ENCODE measurements at regions not wholly inside any gene's neighbourhood (a gene's known extent, or its start where the extent isn't known, plus 50 kb on each side); places are given as distances from the start of the nearest gene placed in this dataset.

GRCh38 chr13:83714236-83714635, 168.0 kb downstream of the SLITRK1 start:
- H3K9ac ChIP-seq (ENCODE audit: low read length): no peak overlapping the region
- H3K27me3 ChIP-seq (ENCODE audit: insufficient read depth, low read depth, low read length): no peaks in the 10 kb centered on the region
- H3K36me3 ChIP-seq (ENCODE audit: insufficient read depth, low read length): no peaks in the 10 kb centered on the region
- H3K9me3 ChIP-seq (ENCODE audit: low read length): no peaks in the 10 kb centered on the region
- no peak overlapping the region for H2AFZ ChIP-seq (ENCODE audit: low read depth, low read length)
- H3K27ac ChIP-seq (ENCODE audit: low read length): no peak overlapping the region
- TF ChIP-seq EP300 (conservative IDR thresholded peaks at IDR 0.05; ENCODE audit: poor library complexity, severe bottlenecking): no peak
- TF ChIP-seq POLR2AphosphoS5 (IDR thresholded peaks at IDR 0.05): no peak
- TF ChIP-seq MXI1 (conservative IDR thresholded peaks at IDR 0.05; ENCODE audit: poor library complexity, severe bottlenecking): no peak
- no peak for TF ChIP-seq TAF1 (IDR thresholded peaks at IDR 0.05; ENCODE audit: low read depth)
- no peaks in the 10 kb centered on the region for H3K79me2 ChIP-seq (replicated peaks; ENCODE audit: insufficient read depth, low read length)
- H3K4me2 ChIP-seq (ENCODE audit: low read length): no peak overlapping the region
- no peaks in the 10 kb centered on the region for H4K20me1 ChIP-seq (ENCODE audit: insufficient read depth)
- H3K4me3 ChIP-seq (ENCODE audit: low read length): no peak overlapping the region
- no peaks in the 10 kb centered on the region for H3K9me2 ChIP-seq (ENCODE audit: insufficient read depth, low read length)
- H3F3A ChIP-seq (ENCODE audit: insufficient read depth, low read length, poor library complexity, severe bottlenecking): no peaks in the 10 kb centered on the region

GRCh38 chr13:83710133-83710515, 172.2 kb downstream of the SLITRK1 start:
- no peak overlapping the region for H3K9ac ChIP-seq (ENCODE audit: low read length)
- no peak overlapping the region for H3K27ac ChIP-seq (ENCODE audit: low read length)
- H2AFZ ChIP-seq (ENCODE audit: low read depth, low read length): no peak overlapping the region
- no peaks in the 10 kb centered on the region for H3K27me3 ChIP-seq (ENCODE audit: insufficient read depth, low read depth, low read length)
- TF ChIP-seq MXI1 (conservative IDR thresholded peaks at IDR 0.05; ENCODE audit: poor library complexity, severe bottlenecking) (no peak), REST (IDR thresholded peaks at IDR 0.05; ENCODE audit: borderline replicate concordance) (no peak), CTCF (IDR thresholded peaks at IDR 0.05; ENCODE audit: poor library complexity, severe bottlenecking) (no peak)
- H3K79me2 ChIP-seq (replicated peaks; ENCODE audit: insufficient read depth, low read length): no peaks in the 10 kb centered on the region
- H3K36me3 ChIP-seq (ENCODE audit: insufficient read depth, low read length): no peaks in the 10 kb centered on the region
- H3F3A ChIP-seq (ENCODE audit: insufficient read depth, low read length, poor library complexity, severe bottlenecking): no peaks in the 10 kb centered on the region
- H3K9me2 ChIP-seq (ENCODE audit: insufficient read depth, low read length): no peaks in the 10 kb centered on the region
- H4K20me1 ChIP-seq (ENCODE audit: insufficient read depth): no peaks in the 10 kb centered on the region
- H3K9me3 ChIP-seq (ENCODE audit: low read length): no peaks in the 10 kb centered on the region
- no peak overlapping the region for H3K4me3 ChIP-seq (ENCODE audit: low read length)
- no peak overlapping the region for H3K4me2 ChIP-seq (ENCODE audit: low read length)

GRCh38 chr13:83709426-83710132, 172.7 kb downstream of the SLITRK1 start:
- Histone ChIP-seq H3K4me2 (ENCODE audit: low read length) (no peak overlapping the region), H3K79me2 (replicated peaks; ENCODE audit: insufficient read depth, low read length) (no peaks in the 10 kb centered on the region), H3K9me3 (ENCODE audit: low read length) (no peaks in the 10 kb centered on the region), H3F3A (ENCODE audit: insufficient read depth, low read length, poor library complexity, severe bottlenecking) (no peaks in the 10 kb centered on the region), H3K27ac (ENCODE audit: low read length) (no peak overlapping the region), H2AFZ (ENCODE audit: low read depth, low read length) (no peak overlapping the region), H3K36me3 (ENCODE audit: insufficient read depth, low read length) (no peaks in the 10 kb centered on the region), H3K4me3 (ENCODE audit: low read length) (no peak overlapping the region), H3K9me2 (ENCODE audit: insufficient read depth, low read length) (no peaks in the 10 kb centered on the region), H4K20me1 (ENCODE audit: insufficient read depth) (no peaks in the 10 kb centered on the region), H3K9ac (ENCODE audit: low read length) (no peak overlapping the region), H3K27me3 (ENCODE audit: insufficient read depth, low read depth, low read length) (no peaks in the 10 kb centered on the region)
- TF ChIP-seq SMC3 (conservative IDR thresholded peaks at IDR 0.05; ENCODE audit: poor library complexity) (no peak), EP300 (conservative IDR thresholded peaks at IDR 0.05; ENCODE audit: poor library complexity, severe bottlenecking) (no peak), RAD21 (conservative IDR thresholded peaks at IDR 0.05) (no peak), POLR2AphosphoS5 (IDR thresholded peaks at IDR 0.05) (no peak), REST (IDR thresholded peaks at IDR 0.05; ENCODE audit: borderline replicate concordance) (no peak), CTCF (IDR thresholded peaks at IDR 0.05; ENCODE audit: poor library complexity, severe bottlenecking) (no peak), MXI1 (conservative IDR thresholded peaks at IDR 0.05; ENCODE audit: poor library complexity, severe bottlenecking) (no peak), TAF1 (IDR thresholded peaks at IDR 0.05; ENCODE audit: low read depth) (no peak), EZH2 (IDR thresholded peaks at IDR 0.05; ENCODE audit: borderline replicate concordance, insufficient read depth, low read length, poor library complexity, severe bottlenecking) (no peak)
